ENCODE measurements at regions not wholly inside any gene's neighbourhood (a gene's known extent, or its start where the extent isn't known, plus 50 kb on each side); places are given as distances from the start of the nearest gene placed in this dataset.

- H3K36me3 Mint-ChIP-seq (ENCODE audit: low read depth) = peaks cover 15% of the 10 kb centered on the region
- H3K27ac Mint-ChIP-seq = peak overlapping the region; percentile 41
- no peak for DNase-seq (ENCODE audit: low spot score)
- H3K27me3 Mint-ChIP-seq (ENCODE audit: insufficient read depth) = peaks cover 4% of the 10 kb centered on the region
- H3K9me3 Mint-ChIP-seq = peaks cover 12% of the 10 kb centered on the region
- peak overlapping the region; percentile 48 for H3K4me3 Mint-ChIP-seq
- H3K4me1 Mint-ChIP-seq (ENCODE audit: low read depth) = peaks cover 31% of the 10 kb centered on the region
- intact Hi-C loops (cut with micrococcal nuclease) = no loop called here
Observed at GRCh38 chr3:46146548-46146947, 61.6 kb downstream of the CCR1 start.

- peaks cover 31% of the 10 kb centered on the region for H3K4me1 Mint-ChIP-seq (ENCODE audit: low read depth)
- DNase-seq (ENCODE audit: low spot score) = no peak
- intact Hi-C loops (cut with micrococcal nuclease) = no loop called here
- H3K27ac Mint-ChIP-seq = peak overlapping the region; percentile 9
- H3K27me3 Mint-ChIP-seq (ENCODE audit: insufficient read depth) = peaks cover 4% of the 10 kb centered on the region
- peaks cover 16% of the 10 kb centered on the region for H3K36me3 Mint-ChIP-seq (ENCODE audit: low read depth)
- no peak overlapping the region for H3K4me3 Mint-ChIP-seq
- peaks cover 14% of the 10 kb centered on the region for H3K9me3 Mint-ChIP-seq
Observed at GRCh38 chr3:46146021-46146420, 62.1 kb downstream of the CCR1 start.

- H3K4me3 Mint-ChIP-seq = no peak overlapping the region
- H3K9me3 Mint-ChIP-seq = peaks cover 16% of the 10 kb centered on the region
- peaks cover 17% of the 10 kb centered on the region for H3K36me3 Mint-ChIP-seq (ENCODE audit: low read depth)
- intact Hi-C loops (cut with micrococcal nuclease) = no loop called here
- no peak for DNase-seq (ENCODE audit: low spot score)
- H3K27ac Mint-ChIP-seq = no peak overlapping the region
- peaks cover 4% of the 10 kb centered on the region for H3K27me3 Mint-ChIP-seq (ENCODE audit: insufficient read depth)
- peaks cover 31% of the 10 kb centered on the region for H3K4me1 Mint-ChIP-seq (ENCODE audit: low read depth)
Observed at GRCh38 chr3:46145147-46145546, 63.0 kb downstream of the CCR1 start.

- no peak for DNase-seq (ENCODE audit: low spot score)
- intact Hi-C loops (cut with micrococcal nuclease) = no loop called here
- Mint-ChIP-seq H3K9me3 (peaks cover 16% of the 10 kb centered on the region), H3K27me3 (ENCODE audit: insufficient read depth) (peaks cover 4% of the 10 kb centered on the region), H3K4me3 (no peak overlapping the region), H3K27ac (no peak overlapping the region), H3K4me1 (ENCODE audit: low read depth) (peaks cover 34% of the 10 kb centered on the region), H3K36me3 (ENCODE audit: low read depth) (peaks cover 17% of the 10 kb centered on the region)
Observed at GRCh38 chr3:46143951-46144473, 64.1 kb downstream of the CCR1 start.

- Mint-ChIP-seq H3K4me3 (no peak overlapping the region), H3K27ac (no peak overlapping the region), H3K4me1 (ENCODE audit: low read depth) (peaks cover 30% of the 10 kb centered on the region), H3K9me3 (peaks cover 10% of the 10 kb centered on the region), H3K27me3 (ENCODE audit: insufficient read depth) (peaks cover 4% of the 10 kb centered on the region), H3K36me3 (ENCODE audit: low read depth) (peaks cover 14% of the 10 kb centered on the region)
- DNase-seq (ENCODE audit: low spot score) = no peak
- intact Hi-C loops (cut with micrococcal nuclease) = no loop called here
Observed at GRCh38 chr3:46141813-46142212, 66.3 kb downstream of the CCR1 start.

- Mint-ChIP-seq H3K9me3 (peaks cover 4% of the 10 kb centered on the region), H3K4me3 (no peak overlapping the region), H3K36me3 (ENCODE audit: low read depth) (peaks cover 6% of the 10 kb centered on the region), H3K27me3 (ENCODE audit: insufficient read depth) (no peaks in the 10 kb centered on the region), H3K4me1 (ENCODE audit: low read depth) (peaks cover 8% of the 10 kb centered on the region), H3K27ac (no peak overlapping the region)
- intact Hi-C loops (cut with micrococcal nuclease) = no loop called here
- no peak for DNase-seq (ENCODE audit: low spot score)
Observed at GRCh38 chr3:46138581-46138980, 69.5 kb downstream of the CCR1 start.

GRCh38 chr3:46135475-46135874, 72.6 kb downstream of the CCR1 start:
- Mint-ChIP-seq H3K9me3 (no peaks in the 10 kb centered on the region), H3K27ac (no peak overlapping the region)
- intact Hi-C loops (cut with micrococcal nuclease) = no loop called here

GRCh38 chr3:46133285-46133684, 74.8 kb downstream of the CCR1 start:
- DNase-seq (ENCODE audit: low spot score) = no peak
- peaks cover 35% of the 10 kb centered on the region for H3K4me1 Mint-ChIP-seq (ENCODE audit: low read depth)
- H3K9me3 Mint-ChIP-seq = no peaks in the 10 kb centered on the region
- H3K36me3 Mint-ChIP-seq (ENCODE audit: low read depth) = peaks cover 4% of the 10 kb centered on the region
- H3K27me3 Mint-ChIP-seq (ENCODE audit: insufficient read depth) = no peaks in the 10 kb centered on the region
- H3K4me3 Mint-ChIP-seq = no peak overlapping the region
- H3K27ac Mint-ChIP-seq = no peak overlapping the region
- intact Hi-C loops (cut with micrococcal nuclease) = no loop called here

More at GRCh38 chr3:46135475-46135874, 72.6 kb downstream of the CCR1 start:
- peak; percentile 16 for DNase-seq (ENCODE audit: low spot score)
- Mint-ChIP-seq H3K4me3 (no peak overlapping the region), H3K36me3 (ENCODE audit: low read depth) (no peaks in the 10 kb centered on the region), H3K4me1 (ENCODE audit: low read depth) (peaks cover 18% of the 10 kb centered on the region), H3K27me3 (ENCODE audit: insufficient read depth) (no peaks in the 10 kb centered on the region)

GRCh38 chr3:46132565-46132964, 75.5 kb downstream of the CCR1 start:
- H3K9me3 Mint-ChIP-seq = no peaks in the 10 kb centered on the region
- no peak overlapping the region for H3K4me3 Mint-ChIP-seq
- H3K27ac Mint-ChIP-seq = no peak overlapping the region
- DNase-seq (ENCODE audit: low spot score) = no peak
- peaks cover 6% of the 10 kb centered on the region for H3K36me3 Mint-ChIP-seq (ENCODE audit: low read depth)
- H3K4me1 Mint-ChIP-seq (ENCODE audit: low read depth) = peaks cover 43% of the 10 kb centered on the region
- no peaks in the 10 kb centered on the region for H3K27me3 Mint-ChIP-seq (ENCODE audit: insufficient read depth)
- intact Hi-C loops (cut with micrococcal nuclease) = no loop called here

- no peak overlapping the region for H3K4me3 Mint-ChIP-seq
- H3K27ac Mint-ChIP-seq = no peak overlapping the region
- H3K4me1 Mint-ChIP-seq (ENCODE audit: low read depth) = peaks cover 49% of the 10 kb centered on the region
- H3K27me3 Mint-ChIP-seq (ENCODE audit: insufficient read depth) = no peaks in the 10 kb centered on the region
- DNase-seq (ENCODE audit: low spot score) = no peak
- H3K36me3 Mint-ChIP-seq (ENCODE audit: low read depth) = peaks cover 9% of the 10 kb centered on the region
- H3K9me3 Mint-ChIP-seq = no peaks in the 10 kb centered on the region
- intact Hi-C loops (cut with micrococcal nuclease) = loop anchor here (2.0 kb wide), 1 partner anchor 33 kb away; no protein-coding TSS in a partner anchor
Observed at GRCh38 chr3:46131884-46132450, 76.1 kb downstream of the CCR1 start.

GRCh38 chr3:46130631-46131310, 77.3 kb downstream of the CCR1 start:
- H3K27ac Mint-ChIP-seq = no peak overlapping the region
- H3K36me3 Mint-ChIP-seq (ENCODE audit: low read depth) = peaks cover 9% of the 10 kb centered on the region
- intact Hi-C loops (cut with micrococcal nuclease) = loop anchor here (2.0 kb wide), 1 partner anchor 32 kb away; no protein-coding TSS in a partner anchor
- H3K9me3 Mint-ChIP-seq = no peaks in the 10 kb centered on the region
- H3K4me3 Mint-ChIP-seq = no peak overlapping the region
- H3K4me1 Mint-ChIP-seq (ENCODE audit: low read depth) = peaks cover 60% of the 10 kb centered on the region
- no peak for DNase-seq (ENCODE audit: low spot score)
- H3K27me3 Mint-ChIP-seq (ENCODE audit: insufficient read depth) = peaks cover 3% of the 10 kb centered on the region

- peaks cover 11% of the 10 kb centered on the region for H3K36me3 Mint-ChIP-seq (ENCODE audit: low read depth)
- H3K27ac Mint-ChIP-seq = peak overlapping the region; percentile 42
- peaks cover 62% of the 10 kb centered on the region for H3K4me1 Mint-ChIP-seq (ENCODE audit: low read depth)
- H3K9me3 Mint-ChIP-seq = peaks cover 4% of the 10 kb centered on the region
- no peak for DNase-seq (ENCODE audit: low spot score)
- H3K4me3 Mint-ChIP-seq = peak overlapping the region; percentile 29
- intact Hi-C loops (cut with micrococcal nuclease) = loop anchor here (2.0 kb wide), 1 partner anchor 31 kb away; no protein-coding TSS in a partner anchor
- peaks cover 10% of the 10 kb centered on the region for H3K27me3 Mint-ChIP-seq (ENCODE audit: insufficient read depth)
Observed at GRCh38 chr3:46129588-46130272, 78.4 kb downstream of the CCR1 start.

- Mint-ChIP-seq H3K4me1 (ENCODE audit: low read depth) (peaks cover 73% of the 10 kb centered on the region), H3K27me3 (ENCODE audit: insufficient read depth) (peaks cover 16% of the 10 kb centered on the region), H3K4me3 (peak overlapping the region; percentile 42), H3K27ac (no peak overlapping the region), H3K9me3 (peaks cover 4% of the 10 kb centered on the region), H3K36me3 (ENCODE audit: low read depth) (peaks cover 11% of the 10 kb centered on the region)
- intact Hi-C loops (cut with micrococcal nuclease) = no loop called here
- DNase-seq (ENCODE audit: low spot score) = no peak
Observed at GRCh38 chr3:46127503-46127902, 80.6 kb downstream of the CCR1 start.

Measured in activated T-helper 1 cell treated with anti-CD3 and anti-CD28 coated beads, Interleukin-12 subunit alpha, Interleukin-12 subunit beta, Interleukin-2, Interleukin-4 antibody, amounts not matched to agents 30 ng/mL and 10 ng/mL and 1 ng/mL, durations not matched to agents 14 hours and 24 hours and 36 hours (primary cell).